Effector CD4-positive, alpha-beta T cell (primary cell): ENCODE measurements at regions not wholly inside any gene's neighbourhood (a gene's known extent, or its start where the extent isn't known, plus 50 kb on each side); places are given as distances from the start of the nearest gene placed in this dataset.

ENCODE experiments used
- DNase-seq: peaks from one replicate; pipeline ENCODE4 v3.0.0-alpha.2; 2020

GRCh38 chr21:27202301-27202700, 235.4 kb upstream of the ADAMTS5 start:
- no peak for DNase-seq

- no peak for DNase-seq
Observed at GRCh38 chr21:27201197-27201596, 234.3 kb upstream of the ADAMTS5 start.

- no peak for DNase-seq
Observed at GRCh38 chr21:27196651-27197050, 229.8 kb upstream of the ADAMTS5 start.

GRCh38 chr21:27192281-27192949, 225.5 kb upstream of the ADAMTS5 start:
- no peak for DNase-seq

- DNase-seq = no peak
Observed at GRCh38 chr21:27190601-27191000, 223.7 kb upstream of the ADAMTS5 start.

- no peak for DNase-seq
Observed at GRCh38 chr21:27189870-27190269, 223.0 kb upstream of the ADAMTS5 start.

- DNase-seq = no peak
Observed at GRCh38 chr21:27173053-27173452, 206.2 kb upstream of the ADAMTS5 start.

GRCh38 chr21:27171707-27172106, 204.8 kb upstream of the ADAMTS5 start:
- no peak for DNase-seq

- no peak for DNase-seq
Observed at GRCh38 chr21:27168084-27168483, 201.2 kb upstream of the ADAMTS5 start.

- DNase-seq = no peak
Observed at GRCh38 chr21:27164208-27165177, 197.6 kb upstream of the ADAMTS5 start.

- DNase-seq = no peak
Observed at GRCh38 chr21:27158967-27159366, 192.1 kb upstream of the ADAMTS5 start.

- DNase-seq = no peak
Observed at GRCh38 chr21:27157097-27157496, 190.2 kb upstream of the ADAMTS5 start.

GRCh38 chr21:27156666-27157065, 189.8 kb upstream of the ADAMTS5 start:
- no peak for DNase-seq

- no peak for DNase-seq
Observed at GRCh38 chr21:27155130-27155500, 188.2 kb upstream of the ADAMTS5 start.

GRCh38 chr21:27154451-27155129, 187.7 kb upstream of the ADAMTS5 start:
- no peak for DNase-seq

GRCh38 chr21:27152996-27153395, 186.1 kb upstream of the ADAMTS5 start:
- DNase-seq = no peak

- no peak for DNase-seq
Observed at GRCh38 chr21:27149034-27149433, 182.1 kb upstream of the ADAMTS5 start.

- DNase-seq = no peak
Observed at GRCh38 chr21:27146268-27146667, 179.4 kb upstream of the ADAMTS5 start.

GRCh38 chr21:27145134-27145798, 178.4 kb upstream of the ADAMTS5 start:
- no peak for DNase-seq

GRCh38 chr21:27143476-27143875, 176.6 kb upstream of the ADAMTS5 start:
- no peak for DNase-seq

GRCh38 chr21:27139526-27139925, 172.6 kb upstream of the ADAMTS5 start:
- no peak for DNase-seq

GRCh38 chr21:27134516-27134915, 167.6 kb upstream of the ADAMTS5 start:
- DNase-seq = no peak

- DNase-seq = no peak
Observed at GRCh38 chr21:27132266-27132665, 165.4 kb upstream of the ADAMTS5 start.
